ENCODE measurements at regions not wholly inside any gene's neighbourhood (a gene's known extent, or its start where the extent isn't known, plus 50 kb on each side); places are given as distances from the start of the nearest gene placed in this dataset.
A peak's percentile ranks its signal among the peaks of the same experiment; 100 is the strongest.

GRCh38 chr7:54354436-54354835, 187.7 kb upstream of the VSTM2A start:
- ChIA-PET POLR2A (no interaction called here), CTCF (no interaction called here)
- TF ChIP-seq SIN3A (IDR thresholded peaks at IDR 0.05; ENCODE audit: borderline replicate concordance, insufficient read depth, low read depth, low read length) (no peak), REST (IDR thresholded peaks at IDR 0.05; ENCODE audit: insufficient read depth in 1 of 2, low read depth in 2 of 2, low read length in 1 of 2) (no peak), POLR2AphosphoS5 (IDR thresholded peaks at IDR 0.05; ENCODE audit: low read depth, low read length) (no peak), TCF7L2 (IDR thresholded peaks at IDR 0.05; ENCODE audit: low read depth, low read length) (no peak), CTCF (IDR thresholded peaks at IDR 0.05) (no peak)
- no peaks in the 10 kb centered on the region for H3K4me1 ChIP-seq (ENCODE audit: control insufficient read depth, insufficient read depth, low read length)
- H3K36me3 ChIP-seq (ENCODE audit: control insufficient read depth, insufficient read depth, low read length): no peaks in the 10 kb centered on the region
- ATAC-seq (peak; percentile 75; the same call in 1 of the 2 replicates), DNase-seq (ENCODE audit: low read depth, low spot score) (peak; percentile 7)
- no peaks in the 10 kb centered on the region for H3K27me3 ChIP-seq (ENCODE audit: control insufficient read depth, insufficient read depth, low read length)
- H3K4me3 ChIP-seq (ENCODE audit: low read depth in 2 of 2, low read length in 2 of 2): no peak overlapping the region
- intact Hi-C loops (cut with micrococcal nuclease; ENCODE audit: unreplicated experiment): no loop called here
- no TSS peak for BruUV-seq (replicated peaks)
- in situ Hi-C loops (cut with HindIII; ENCODE audit: low pct_unique_long_range_greater_than_20kb, low sequenced_read_pairs): no loop called here
- H3K27ac ChIP-seq (ENCODE audit: low read length): no peak overlapping the region
- H3K9me3 ChIP-seq (ENCODE audit: control insufficient read depth, insufficient read depth, low read depth, low read length): no peaks in the 10 kb centered on the region

GRCh38 chr7:54355842-54356241, 186.3 kb upstream of the VSTM2A start:
- no peak overlapping the region for H3K27ac ChIP-seq (ENCODE audit: low read length)
- intact Hi-C loops (cut with micrococcal nuclease; ENCODE audit: unreplicated experiment) (no loop called here), in situ Hi-C loops (cut with HindIII; ENCODE audit: low pct_unique_long_range_greater_than_20kb, low sequenced_read_pairs) (no loop called here)
- H3K9me3 ChIP-seq (ENCODE audit: control insufficient read depth, insufficient read depth, low read depth, low read length): no peaks in the 10 kb centered on the region
- no peaks in the 10 kb centered on the region for H3K27me3 ChIP-seq (ENCODE audit: control insufficient read depth, insufficient read depth, low read length)
- H3K4me1 ChIP-seq (ENCODE audit: control insufficient read depth, insufficient read depth, low read length): no peaks in the 10 kb centered on the region
- ATAC-seq (no peak), DNase-seq (ENCODE audit: low read depth, low spot score) (no peak)
- TF ChIP-seq SIN3A (IDR thresholded peaks at IDR 0.05; ENCODE audit: borderline replicate concordance, insufficient read depth, low read depth, low read length) (no peak), REST (IDR thresholded peaks at IDR 0.05; ENCODE audit: insufficient read depth in 1 of 2, low read depth in 2 of 2, low read length in 1 of 2) (no peak), TCF7L2 (IDR thresholded peaks at IDR 0.05; ENCODE audit: low read depth, low read length) (no peak), POLR2AphosphoS5 (IDR thresholded peaks at IDR 0.05; ENCODE audit: low read depth, low read length) (no peak), CTCF (IDR thresholded peaks at IDR 0.05) (no peak)
- CTCF ChIA-PET: no interaction called here
- POLR2A ChIA-PET: no interaction called here
- BruUV-seq (replicated peaks): no TSS peak
- no peak overlapping the region for H3K4me3 ChIP-seq (ENCODE audit: low read depth in 2 of 2, low read length in 2 of 2)
- H3K36me3 ChIP-seq (ENCODE audit: control insufficient read depth, insufficient read depth, low read length): no peaks in the 10 kb centered on the region
